HEK293 (cell line): ENCODE measurements at regions not wholly inside any gene's neighbourhood (a gene's known extent, or its start where the extent isn't known, plus 50 kb on each side); places are given as distances from the start of the nearest gene placed in this dataset.

Source experiments
- ZEB2 ChIP-seq: fragments of 450-650 bp; formaldehyde crosslinking; IDR thresholded peaks from 2 replicates; pipeline ENCODE4 v1.5.1; 2016; ENCODE audit warnings: missing biosample characterization, missing genetic modification characterization
- ZNF16 ChIP-seq: fragments of 450-650 bp; formaldehyde crosslinking; IDR thresholded peaks from 2 replicates; pipeline ENCODE4 v1.5.1; 2016; ENCODE audit warnings: low read depth, missing biosample characterization, missing genetic modification characterization
- ZNF473 ChIP-seq: fragments of 450-650 bp; formaldehyde crosslinking; IDR thresholded peaks from 2 replicates; pipeline ENCODE4 v1.5.1; 2017; ENCODE audit warnings: missing biosample characterization, missing genetic modification characterization

GRCh38 chr2:43154685-43155084 is 71.7 kb downstream of the ZFP36L2 start:
- TF ChIP-seq ZNF473 (no peak), ZEB2 (tag by site-specific recombination) (no peak), ZNF16 (tag by site-specific recombination) (no peak)
